Gastrocnemius medialis (tissue), 4 donors: ENCODE measurements at regions not wholly inside any gene's neighbourhood (a gene's known extent, or its start where the extent isn't known, plus 50 kb on each side); places are given as distances from the start of the nearest gene placed in this dataset.

Source experiments
- POLR2A ChIP-seq, 2 donors: fragments of 450-650 bp; IDR thresholded peaks; one replicate each; pipeline ENCODE4 v1.6.1; 2017; ENCODE audit warnings: antibody characterized with exemption in 2 of 2, mild to moderate bottlenecking in 2 of 2, moderate library complexity in 2 of 2
- TF ChIP-seq, protein P1 (sequence below), 5 experiments: fragments of 450-650 bp in 3 of 5; fragments of 200-600 bp in 2 of 5; sonication (generic) in 2 of 5; IDR thresholded peaks in 4 of 5; conservative IDR thresholded peaks in 1 of 5; 1 replicate in 4 of 5; 2 replicates in 1 of 5; pipeline ENCODE4 v1.5.1; 2016 to 2019; ENCODE audit warnings: antibody characterized with exemption in 5 of 5, mild to moderate bottlenecking in 3 of 5, moderate library complexity in 3 of 5

DNA sequence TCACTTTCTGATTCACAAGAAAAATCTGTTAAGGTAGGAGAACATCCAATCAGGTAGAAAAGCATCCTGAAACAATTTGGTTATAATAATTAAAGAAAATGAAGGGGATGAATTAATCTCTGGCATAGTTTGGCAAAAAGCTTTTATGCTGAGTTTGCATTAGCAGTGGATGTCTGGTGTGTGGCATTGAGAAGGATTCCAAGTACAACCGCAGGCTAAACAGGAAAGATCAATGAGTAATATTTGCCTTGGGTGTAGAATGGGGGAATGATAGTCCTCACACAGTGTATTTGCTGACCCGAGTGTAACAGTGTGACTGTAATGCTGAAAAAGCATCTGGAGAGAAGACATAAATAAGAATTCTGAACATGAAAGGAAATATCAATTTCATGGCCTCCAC, 68.3 kb upstream of the SESTD1 start:
- TF ChIP-seq, protein P1, sequence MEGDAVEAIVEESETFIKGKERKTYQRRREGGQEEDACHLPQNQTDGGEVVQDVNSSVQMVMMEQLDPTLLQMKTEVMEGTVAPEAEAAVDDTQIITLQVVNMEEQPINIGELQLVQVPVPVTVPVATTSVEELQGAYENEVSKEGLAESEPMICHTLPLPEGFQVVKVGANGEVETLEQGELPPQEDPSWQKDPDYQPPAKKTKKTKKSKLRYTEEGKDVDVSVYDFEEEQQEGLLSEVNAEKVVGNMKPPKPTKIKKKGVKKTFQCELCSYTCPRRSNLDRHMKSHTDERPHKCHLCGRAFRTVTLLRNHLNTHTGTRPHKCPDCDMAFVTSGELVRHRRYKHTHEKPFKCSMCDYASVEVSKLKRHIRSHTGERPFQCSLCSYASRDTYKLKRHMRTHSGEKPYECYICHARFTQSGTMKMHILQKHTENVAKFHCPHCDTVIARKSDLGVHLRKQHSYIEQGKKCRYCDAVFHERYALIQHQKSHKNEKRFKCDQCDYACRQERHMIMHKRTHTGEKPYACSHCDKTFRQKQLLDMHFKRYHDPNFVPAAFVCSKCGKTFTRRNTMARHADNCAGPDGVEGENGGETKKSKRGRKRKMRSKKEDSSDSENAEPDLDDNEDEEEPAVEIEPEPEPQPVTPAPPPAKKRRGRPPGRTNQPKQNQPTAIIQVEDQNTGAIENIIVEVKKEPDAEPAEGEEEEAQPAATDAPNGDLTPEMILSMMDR (IDR thresholded peaks at IDR 0.05 in 4 of 5, conservative IDR thresholded peaks at IDR 0.05 in 1 of 5) = no peak
- no peak for TF ChIP-seq POLR2A (IDR thresholded peaks at IDR 0.05)
